SK-N-MC (cell line): ENCODE measurements at regions not wholly inside any gene's neighbourhood (a gene's known extent, or its start where the extent isn't known, plus 50 kb on each side); places are given as distances from the start of the nearest gene placed in this dataset.
"Not testable (repeated sequence)": the region's sequence is repeated elsewhere in the genome, so short reads cannot be mapped to it uniquely, and the experiment has no call there.

Experiments used
- DNase-seq: peaks from one replicate; pipeline ENCODE4 v3.0.0-alpha.2; 2011; ENCODE audit warnings: low read depth, low spot score
- H3K27ac ChIP-seq: fragments of 200-600 bp; sonication (generic); 2 replicates; pipeline ENCODE4 v1.5.1; 2016; ENCODE audit warnings: mixed run types
- H3K36me3 ChIP-seq: fragments of 200-600 bp; sonication (generic); 2 replicates; pipeline ENCODE4 v1.6.1; 2017; ENCODE audit warnings: antibody characterized with exemption, low read length, mixed read lengths; ENCODE audit not compliant: insufficient read depth
- H3K4me3 ChIP-seq: fragments of 200-600 bp; sonication (generic); 2 replicates; pipeline ENCODE4 v1.5.1; 2016
- H3K9ac ChIP-seq: fragments of 200-600 bp; sonication (generic); 2 replicates; pipeline ENCODE4 v1.8.0; 2017; ENCODE audit warnings: mixed run types, mixed read lengths; ENCODE audit not compliant: insufficient read length
- H3K9me3 ChIP-seq: fragments of 200-600 bp; sonication (generic); 2 replicates; pipeline ENCODE4 v1.6.1; 2017; ENCODE audit warnings: low read depth, mild to moderate bottlenecking, antibody characterized with exemption, low read length, moderate library complexity, mixed read lengths
- EZH2 ChIP-seq: fragments of 200-600 bp; sonication (generic); IDR thresholded peaks from one replicate; pipeline ENCODE4 v1.6.1; 2017; ENCODE audit warnings: antibody characterized with exemption
- FOXP2 ChIP-seq: optimal IDR thresholded peaks from 2 replicates; pipeline ENCODE3; 2011; ENCODE audit warnings: mild to moderate bottlenecking, moderate library complexity; ENCODE audit not compliant: insufficient read depth; ENCODE audit errors: extremely low read length, control extremely low read depth
- POLR2AphosphoS5 ChIP-seq: IDR thresholded peaks from 2 replicates; pipeline ENCODE4 v1.6.1; 2012; ENCODE audit warnings: mild to moderate bottlenecking, low read depth, low read length, borderline replicate concordance

DNA sequence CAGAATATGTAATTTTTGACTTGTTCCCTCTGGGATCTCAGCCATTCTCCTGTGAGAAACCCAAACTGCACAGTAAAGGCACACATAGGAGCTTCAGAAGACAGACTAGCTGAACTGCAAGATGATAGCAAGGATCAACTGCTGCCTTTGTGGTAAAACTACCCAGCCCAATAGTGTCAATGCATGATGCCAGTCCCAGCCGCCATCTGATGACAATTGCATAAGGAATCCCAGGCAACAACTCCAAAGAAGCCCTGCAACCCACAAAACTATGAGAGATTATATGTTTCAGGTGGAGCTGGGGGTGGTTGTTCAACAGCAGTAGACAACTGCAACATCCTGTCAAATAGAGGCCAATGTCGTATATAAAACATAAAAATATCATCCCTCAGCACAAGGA is 192.4 kb upstream of the ARPP21 start:
- H3K9me3 ChIP-seq, result no peaks in the 10 kb centered on the region
- no peak overlapping the region for H3K9ac ChIP-seq
- H3K27ac ChIP-seq, result no peak overlapping the region
- no peak overlapping the region for H3K4me3 ChIP-seq
- DNase-seq, result no peak
- no peak for TF ChIP-seq EZH2
- no peak for TF ChIP-seq POLR2AphosphoS5
- TF ChIP-seq FOXP2, result no peak
- H3K36me3 ChIP-seq, result no peaks in the 10 kb centered on the region

DNA sequence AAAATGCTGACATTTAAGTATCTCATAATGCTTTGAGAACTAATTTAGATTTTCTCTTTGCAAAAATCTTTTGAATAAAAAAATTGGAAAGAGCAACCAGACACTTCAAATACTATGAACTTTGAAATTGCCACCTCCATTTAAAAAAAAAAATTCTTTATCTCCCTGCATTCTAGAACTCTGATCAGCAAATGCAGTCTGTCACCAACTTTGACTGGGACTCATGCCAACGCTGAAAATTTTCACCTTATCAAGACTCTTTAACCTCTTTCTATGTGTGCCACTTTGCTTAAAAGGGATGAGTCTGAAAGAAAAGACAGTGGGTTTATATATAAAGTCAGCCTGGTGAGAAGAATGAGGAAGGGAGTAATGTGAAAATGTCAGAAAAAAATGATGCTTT is 191.2 kb upstream of the ARPP21 start:
- H3K4me3 ChIP-seq, result no peak overlapping the region
- TF ChIP-seq EZH2 (no peak), FOXP2 (no peak), POLR2AphosphoS5 (no peak)
- H3K27ac ChIP-seq, result no peak overlapping the region
- no peak for DNase-seq
- no peaks in the 10 kb centered on the region for H3K36me3 ChIP-seq
- H3K9me3 ChIP-seq, result no peaks in the 10 kb centered on the region
- H3K9ac ChIP-seq, result no peak overlapping the region

DNA sequence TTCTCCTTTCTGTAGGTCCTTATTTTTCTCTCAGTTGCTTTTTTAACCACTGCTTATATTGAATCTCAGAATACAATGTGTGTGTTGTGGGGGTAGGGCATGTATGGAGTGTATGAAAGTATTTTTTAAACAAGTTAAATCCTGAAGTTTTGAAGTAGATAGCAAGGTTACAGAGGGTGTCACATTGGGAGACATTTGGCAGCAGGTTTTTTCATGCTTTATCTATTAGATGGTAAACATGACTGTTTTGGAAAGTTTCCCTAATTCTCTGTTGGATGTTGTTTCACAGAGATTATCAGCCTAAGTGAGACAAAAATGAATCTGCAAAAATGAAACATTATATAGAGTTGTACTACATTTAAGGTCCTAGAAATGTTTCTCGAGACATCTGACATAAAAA is 190.6 kb upstream of the ARPP21 start:
- TF ChIP-seq FOXP2, result no peak
- no peak for TF ChIP-seq POLR2AphosphoS5
- TF ChIP-seq EZH2, result no peak
- Histone ChIP-seq H3K27ac (no peak overlapping the region), H3K9ac (no peak overlapping the region), H3K9me3 (no peaks in the 10 kb centered on the region), H3K36me3 (no peaks in the 10 kb centered on the region), H3K4me3 (no peak overlapping the region)
- no peak for DNase-seq

DNA sequence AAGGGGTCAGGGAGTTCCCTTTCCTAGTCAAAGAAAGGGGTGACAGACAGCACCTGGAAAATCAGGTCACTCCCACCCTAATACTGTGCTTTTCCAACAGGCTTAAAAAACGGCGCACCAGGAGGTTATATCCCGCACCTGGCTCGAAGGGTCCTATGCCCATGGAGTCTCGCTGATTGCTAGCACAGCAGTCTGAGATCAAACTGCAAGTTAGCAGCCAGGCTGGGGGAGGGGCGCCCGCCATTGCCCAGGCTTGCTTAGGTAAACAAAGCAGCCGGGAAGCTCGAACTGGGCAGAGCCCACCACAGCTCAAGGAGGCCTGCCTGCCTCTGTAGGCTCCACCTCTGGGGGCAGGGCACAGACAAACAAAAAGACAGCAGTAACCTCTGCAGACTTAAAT is 184.5 kb upstream of the ARPP21 start:
- not testable (repeated sequence) for H3K36me3 ChIP-seq, H3K9ac ChIP-seq, H3K4me3 ChIP-seq, H3K9me3 ChIP-seq, H3K27ac ChIP-seq, DNase-seq

DNA sequence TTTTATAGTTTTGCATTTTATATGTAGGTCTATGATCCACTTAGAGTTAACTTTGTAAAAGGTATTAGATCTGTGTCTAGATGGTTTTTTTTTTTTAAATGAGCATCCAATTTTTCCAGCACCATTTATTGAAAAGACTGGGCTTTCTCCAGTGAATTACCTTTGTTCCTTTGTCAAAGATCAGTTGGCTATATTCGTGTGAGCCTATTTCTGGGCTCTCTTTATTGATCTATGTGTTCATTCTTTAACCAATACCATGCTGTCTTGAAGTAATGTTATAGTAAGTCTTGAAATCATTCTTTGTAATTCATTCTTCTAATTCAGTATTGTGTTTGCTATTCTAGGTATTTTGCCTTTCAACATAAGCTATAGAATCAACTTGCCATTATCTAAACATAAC is 165.4 kb upstream of the ARPP21 start:
- Histone ChIP-seq H3K36me3 (no peaks in the 10 kb centered on the region), H3K9ac (no peak overlapping the region), H3K9me3 (no peaks in the 10 kb centered on the region), H3K4me3 (no peak overlapping the region), H3K27ac (no peak overlapping the region)
- no peak for DNase-seq
- TF ChIP-seq POLR2AphosphoS5 (no peak), EZH2 (no peak), FOXP2 (no peak)

DNA sequence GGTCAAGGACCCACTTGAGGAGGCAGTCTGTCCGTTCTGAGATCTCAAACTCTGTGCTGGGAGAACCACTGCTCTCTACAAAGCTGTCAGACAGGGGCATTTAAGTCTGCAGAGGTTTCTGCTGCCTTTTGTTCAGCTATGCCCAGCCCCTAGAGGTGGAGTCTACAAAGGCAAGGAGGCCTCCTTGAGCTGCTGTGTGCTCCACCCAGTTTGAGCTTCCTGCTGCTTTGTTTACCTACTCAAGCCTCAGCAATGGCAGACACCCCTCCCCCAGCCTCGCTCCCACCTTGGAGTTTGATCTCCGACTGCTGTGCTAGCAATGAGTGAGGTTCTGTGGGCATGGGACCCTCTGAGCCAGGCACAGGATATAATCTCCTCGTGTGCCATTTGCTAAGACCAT is 156.8 kb upstream of the ARPP21 start:
- not testable (repeated sequence) for H3K27ac ChIP-seq, H3K9me3 ChIP-seq, H3K36me3 ChIP-seq, DNase-seq, H3K4me3 ChIP-seq, H3K9ac ChIP-seq

DNA sequence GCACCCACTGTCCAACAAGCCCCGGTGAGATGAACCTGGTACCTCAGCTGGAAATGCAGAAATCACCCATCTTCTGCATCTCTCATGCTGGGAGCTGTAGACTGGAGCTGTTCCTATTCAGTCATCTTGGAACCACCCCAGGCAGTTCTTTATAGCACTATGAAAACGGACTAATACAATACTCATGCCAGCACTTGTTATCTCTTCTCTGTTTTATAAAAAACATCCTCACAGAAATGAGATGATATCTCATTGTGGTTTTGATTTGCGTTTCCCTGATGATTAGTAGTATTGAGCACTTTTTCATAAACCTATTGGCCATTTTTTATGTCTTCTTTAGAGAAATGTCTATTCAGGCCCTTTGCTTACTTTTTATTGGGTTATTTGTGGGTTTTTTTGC is 156.2 kb upstream of the ARPP21 start:
- no peak for DNase-seq
- no peaks in the 10 kb centered on the region for H3K36me3 ChIP-seq
- H3K9me3 ChIP-seq, result no peaks in the 10 kb centered on the region
- H3K4me3 ChIP-seq, result no peak overlapping the region
- H3K27ac ChIP-seq, result no peak overlapping the region
- no peak overlapping the region for H3K9ac ChIP-seq
- TF ChIP-seq POLR2AphosphoS5, result no peak
- TF ChIP-seq EZH2, result no peak
- TF ChIP-seq FOXP2, result no peak

DNA sequence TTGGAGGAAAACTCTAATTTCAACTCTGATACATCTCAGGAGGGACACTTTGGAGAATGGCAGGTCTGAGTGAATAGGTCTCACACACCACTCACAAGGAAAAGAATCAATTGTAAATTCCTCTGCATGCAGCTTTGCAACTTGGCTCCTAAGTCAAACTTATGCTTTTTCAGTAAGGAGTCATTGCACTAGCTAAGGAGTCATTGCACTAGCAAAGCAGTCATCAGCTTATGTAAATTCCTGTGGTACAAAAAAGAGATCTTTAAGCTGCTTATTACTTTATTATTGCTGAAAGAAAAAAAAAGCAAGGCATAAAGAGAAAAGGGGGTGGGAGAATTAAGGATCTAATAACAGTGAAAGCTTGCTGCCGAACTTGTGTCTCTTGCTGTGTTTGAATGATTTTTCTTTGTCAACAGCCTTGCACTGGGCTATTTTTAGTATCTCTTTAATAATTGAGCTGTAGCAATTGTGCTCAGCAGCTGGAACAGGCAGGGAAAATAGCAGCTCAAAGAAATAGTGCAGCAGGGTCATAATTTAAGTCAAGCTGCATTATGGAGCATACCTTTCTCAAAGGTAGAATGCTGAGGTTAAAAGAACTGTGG is 154.3 kb upstream of the ARPP21 start:
- TF ChIP-seq POLR2AphosphoS5 (no peak), FOXP2 (no peak), EZH2 (no peak)
- no peak overlapping the region for H3K9ac ChIP-seq
- no peaks in the 10 kb centered on the region for H3K9me3 ChIP-seq
- no peak overlapping the region for H3K27ac ChIP-seq
- no peak overlapping the region for H3K4me3 ChIP-seq
- H3K36me3 ChIP-seq, result no peaks in the 10 kb centered on the region
- DNase-seq, result no peak

DNA sequence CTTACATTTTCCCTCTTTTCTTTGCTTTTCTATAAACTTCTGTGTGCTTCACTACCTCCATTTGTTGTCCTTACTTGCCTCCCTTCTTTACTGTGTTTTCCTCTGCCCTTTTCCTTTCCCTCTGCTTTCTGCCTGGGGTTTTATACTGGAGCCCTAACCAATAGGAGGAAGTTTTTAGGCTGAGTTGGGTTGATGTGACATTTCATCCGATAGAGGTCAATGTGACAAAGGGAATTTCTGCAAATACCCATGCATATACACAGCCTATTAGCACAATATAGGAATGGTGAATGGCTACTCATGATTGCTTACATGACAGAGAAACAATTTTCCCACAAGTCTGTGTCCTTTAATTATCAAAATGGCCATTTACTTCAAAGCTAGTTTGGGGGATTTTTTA is 153.0 kb upstream of the ARPP21 start:
- TF ChIP-seq FOXP2, result no peak
- TF ChIP-seq EZH2, result no peak
- no peak for TF ChIP-seq POLR2AphosphoS5
- DNase-seq, result no peak
- no peaks in the 10 kb centered on the region for H3K36me3 ChIP-seq
- H3K9me3 ChIP-seq, result no peaks in the 10 kb centered on the region
- no peak overlapping the region for H3K9ac ChIP-seq
- no peak overlapping the region for H3K27ac ChIP-seq
- no peak overlapping the region for H3K4me3 ChIP-seq

DNA sequence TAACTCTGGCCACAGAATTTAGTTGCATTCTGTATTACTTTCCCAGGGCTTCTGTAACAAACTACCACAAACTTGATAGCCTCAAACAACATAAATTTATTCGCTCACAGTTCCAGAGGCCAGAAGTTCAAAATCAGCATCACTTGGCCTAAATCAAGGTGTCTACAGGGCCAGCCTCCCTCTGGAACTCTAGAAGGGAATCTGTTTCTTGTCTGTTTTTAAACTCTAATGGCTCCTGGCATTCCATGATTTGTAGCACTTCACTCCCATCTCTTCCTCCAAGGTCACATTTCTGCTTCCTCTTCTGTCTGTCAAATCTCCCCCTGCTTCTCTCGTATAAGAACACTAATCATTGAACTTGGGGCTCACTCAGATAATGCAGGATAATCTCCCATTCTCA is 151.9 kb upstream of the ARPP21 start:
- Histone ChIP-seq H3K9me3 (no peaks in the 10 kb centered on the region), H3K9ac (no peak overlapping the region), H3K27ac (no peak overlapping the region), H3K4me3 (no peak overlapping the region), H3K36me3 (no peaks in the 10 kb centered on the region)
- no peak for TF ChIP-seq POLR2AphosphoS5
- no peak for TF ChIP-seq FOXP2
- no peak for TF ChIP-seq EZH2
- DNase-seq, result no peak
